NCI-H1436 (cell line): ENCODE measurements at regions not wholly inside any gene's neighbourhood (a gene's known extent, or its start where the extent isn't known, plus 50 kb on each side); places are given as distances from the start of the nearest gene placed in this dataset.
"Not testable (repeated sequence)": the region's sequence is repeated elsewhere in the genome, so short reads cannot be mapped to it uniquely, and the experiment has no call there.

Source experiments
- DNase-seq: peaks from one replicate; lab custom pipeline; 2025; lab: John Stamatoyannopoulos, UW

DNA sequence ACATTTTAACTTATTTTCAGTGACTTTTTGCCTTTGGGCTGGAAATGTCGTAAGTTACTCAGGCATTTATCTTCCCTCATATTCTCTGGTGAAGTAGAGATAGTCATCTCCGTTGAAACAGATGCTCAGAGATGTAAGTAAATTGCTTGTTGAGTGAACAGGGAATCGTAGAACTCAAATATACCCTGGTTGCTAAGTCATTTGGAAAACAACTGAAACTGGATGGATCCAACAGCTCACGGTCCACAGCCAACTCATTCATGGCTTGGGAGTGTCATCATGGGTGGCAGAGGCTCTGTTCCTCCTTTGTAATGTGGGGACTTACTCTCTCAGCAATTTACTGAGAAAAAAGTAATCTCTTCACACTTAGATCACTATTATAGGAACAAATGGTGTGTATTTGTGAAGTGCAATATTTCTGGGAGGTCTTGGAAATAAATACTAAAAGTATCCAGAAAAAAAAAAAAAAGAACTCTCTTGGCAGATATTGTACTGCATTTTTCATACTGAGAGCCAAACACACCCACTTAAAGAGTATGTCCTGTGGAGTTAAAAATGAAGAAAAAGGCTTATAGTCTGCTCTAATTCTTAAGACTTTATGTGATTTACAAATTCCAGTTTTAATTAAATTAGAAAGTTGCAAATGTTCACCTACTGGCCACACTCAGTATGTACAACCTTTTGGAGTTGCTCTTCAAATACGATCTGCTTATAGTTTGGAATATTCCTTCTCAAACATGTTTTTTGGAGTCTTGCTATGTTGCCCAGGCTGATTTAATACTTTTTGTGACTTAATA is 107.4 kb downstream of the LEPR start:
- DNase-seq = no peak

DNA sequence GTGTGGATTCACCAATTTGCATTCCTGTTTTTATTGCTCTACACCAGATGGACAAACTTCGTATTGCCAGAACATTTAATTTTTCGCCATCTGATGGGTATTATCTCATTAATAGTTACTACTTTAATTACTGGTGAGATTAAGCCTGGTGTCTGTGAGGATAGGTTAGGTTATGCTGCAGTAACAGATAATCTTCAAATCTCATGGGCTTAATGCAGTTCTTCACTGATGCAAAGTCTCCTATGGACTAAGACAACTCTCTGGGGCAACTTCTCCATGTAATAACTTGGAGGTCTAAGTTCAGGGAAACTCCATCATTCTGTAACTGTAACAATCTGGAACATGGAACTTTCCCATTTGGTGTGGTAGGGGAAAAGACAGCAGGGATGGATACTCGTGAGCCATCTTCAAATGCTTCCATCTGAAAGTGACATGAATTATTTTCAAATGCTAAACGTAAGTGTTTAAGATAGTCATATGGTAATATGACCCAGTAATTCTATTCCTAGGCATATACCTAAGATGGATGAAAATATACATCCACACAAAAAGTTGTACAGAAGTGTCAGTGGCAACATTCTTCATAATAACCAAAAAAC is 111.6 kb downstream of the LEPR start:
- no peak for DNase-seq

DNA sequence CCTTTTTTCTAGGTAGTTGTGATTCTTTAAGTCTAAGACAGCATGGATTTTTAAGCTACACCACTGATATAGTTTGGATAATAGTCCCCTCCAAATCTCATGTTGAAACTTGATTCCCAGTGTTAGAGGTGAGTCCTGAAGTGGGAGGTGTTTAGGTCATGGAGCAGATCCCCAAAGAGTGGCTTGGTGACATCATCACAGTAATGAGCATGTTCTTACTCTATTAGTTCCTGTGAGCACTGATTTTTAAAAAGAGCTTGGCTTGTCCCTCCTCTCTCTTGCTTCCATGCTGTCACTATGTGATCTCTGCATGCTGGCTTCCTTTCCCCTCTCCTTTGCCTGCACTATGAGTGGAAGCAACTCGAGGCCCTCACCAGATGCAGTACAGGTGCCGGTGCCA is 115.5 kb downstream of the LEPR start:
- DNase-seq = no peak

DNA sequence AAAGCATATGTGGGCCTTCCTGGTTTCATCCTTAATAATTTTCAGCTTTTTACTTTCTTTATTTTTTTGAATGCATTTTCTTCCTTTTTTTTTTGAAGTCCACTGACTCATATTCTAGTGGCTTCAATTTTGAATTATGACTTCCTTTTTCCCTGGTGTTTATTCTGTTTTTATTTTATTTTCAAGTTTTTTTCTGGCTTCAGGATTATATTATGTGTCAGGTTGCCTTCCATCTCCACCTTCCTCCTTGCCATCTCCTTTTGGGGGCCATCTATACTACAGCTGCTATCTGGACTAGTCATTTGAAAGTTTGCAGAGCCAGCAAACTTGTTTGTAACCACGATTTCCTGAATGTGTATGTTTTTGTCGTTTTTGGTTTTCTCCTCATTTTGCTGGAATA is 117.6 kb downstream of the LEPR start:
- DNase-seq = no peak

DNA sequence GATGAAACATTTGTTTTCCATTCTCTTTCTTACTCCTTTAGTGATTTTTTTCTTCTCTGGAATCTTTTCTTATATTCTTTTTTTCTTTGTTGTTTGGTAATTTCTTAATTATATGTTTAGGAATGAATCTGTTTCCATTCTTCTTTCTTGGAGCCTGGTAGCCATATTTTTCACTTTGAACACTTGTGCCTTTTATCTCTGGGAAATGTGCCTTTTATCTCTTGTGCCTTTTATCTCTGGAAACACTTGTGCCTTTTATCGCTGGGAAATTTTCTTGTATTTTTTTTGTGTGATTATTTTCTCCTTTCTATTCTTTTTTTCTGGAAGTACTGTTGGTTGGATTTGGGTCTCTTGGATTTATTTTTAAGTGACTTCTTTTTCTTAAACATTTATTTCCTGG is 118.2 kb downstream of the LEPR start:
- DNase-seq = no peak

DNA sequence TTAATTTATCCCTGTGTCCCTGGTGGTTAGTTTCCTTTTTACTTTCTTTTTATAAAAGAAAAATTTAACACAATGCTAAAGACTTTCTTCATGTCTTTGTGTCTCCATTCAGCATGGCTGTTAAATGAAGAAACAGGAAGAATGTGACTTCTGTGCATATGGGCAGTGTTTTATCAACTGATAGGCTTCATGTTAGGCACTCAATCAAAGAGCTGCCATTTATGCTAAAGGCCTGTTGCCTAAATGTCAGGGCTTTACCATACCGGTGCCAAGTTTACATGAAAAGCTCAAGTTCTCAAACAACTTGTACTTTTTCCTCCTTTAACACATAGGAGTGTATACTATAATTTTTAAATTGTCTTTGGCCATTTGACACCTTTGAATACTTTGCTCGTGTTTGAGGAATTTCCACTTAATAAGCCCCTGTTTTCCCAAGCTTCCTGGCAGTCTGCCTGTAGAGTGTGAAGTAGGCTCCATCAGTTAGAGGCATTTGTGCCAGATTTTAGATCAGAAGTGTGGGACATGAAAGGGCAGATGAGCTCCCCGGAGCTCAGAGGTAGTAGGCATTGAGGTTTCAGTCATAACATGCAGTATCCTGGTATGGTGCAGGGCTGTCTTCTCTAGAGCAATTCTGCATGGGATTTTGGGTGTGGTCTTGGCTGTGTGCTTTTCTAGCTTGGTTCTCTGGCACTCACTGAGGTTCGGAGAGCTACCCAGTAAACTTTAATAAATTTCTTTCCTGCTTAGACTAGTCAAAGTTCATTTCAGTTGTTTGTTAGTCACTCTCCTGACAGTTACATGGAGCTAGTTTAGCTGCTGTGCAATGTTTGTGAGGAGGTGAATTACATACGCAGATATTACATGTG is 119.0 kb downstream of the LEPR start:
- no peak for DNase-seq

DNA sequence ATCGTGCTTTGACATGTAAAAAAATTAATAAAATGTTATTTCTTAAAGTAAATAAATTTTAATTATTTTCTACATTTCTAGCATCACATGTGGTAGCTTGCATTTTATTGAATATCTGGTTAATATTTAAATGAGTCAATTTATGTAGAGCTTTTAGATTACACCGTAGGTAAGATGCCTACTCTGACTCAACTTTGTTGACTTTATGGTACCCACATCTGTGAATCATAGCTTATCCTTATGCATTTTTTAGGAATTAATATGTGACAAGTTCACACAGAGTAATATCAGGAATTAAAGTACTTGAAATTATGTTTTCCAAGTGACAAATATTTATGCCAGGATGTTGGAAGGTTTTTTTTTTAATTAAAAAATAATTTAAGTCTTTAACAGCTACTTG is 120.7 kb downstream of the LEPR start:
- no peak for DNase-seq

DNA sequence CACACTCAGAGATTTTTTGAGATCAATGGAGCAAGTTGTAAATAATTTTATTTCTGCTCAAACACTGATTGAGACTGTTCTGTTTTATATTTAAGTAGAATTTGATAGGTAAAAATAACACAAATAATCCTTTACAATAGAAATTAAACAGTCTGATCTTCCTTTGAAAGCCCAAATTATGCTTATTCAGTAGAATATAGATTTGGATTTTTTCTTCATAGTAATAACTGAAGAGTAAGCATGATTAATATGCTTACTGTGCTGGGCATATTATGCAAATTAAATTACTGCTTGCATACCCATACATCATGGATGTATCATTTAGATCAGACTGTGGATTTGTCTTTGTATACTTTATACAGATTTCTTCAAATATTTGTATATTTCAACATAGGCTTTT is 121.4 kb downstream of the LEPR start:
- no peak for DNase-seq

DNA sequence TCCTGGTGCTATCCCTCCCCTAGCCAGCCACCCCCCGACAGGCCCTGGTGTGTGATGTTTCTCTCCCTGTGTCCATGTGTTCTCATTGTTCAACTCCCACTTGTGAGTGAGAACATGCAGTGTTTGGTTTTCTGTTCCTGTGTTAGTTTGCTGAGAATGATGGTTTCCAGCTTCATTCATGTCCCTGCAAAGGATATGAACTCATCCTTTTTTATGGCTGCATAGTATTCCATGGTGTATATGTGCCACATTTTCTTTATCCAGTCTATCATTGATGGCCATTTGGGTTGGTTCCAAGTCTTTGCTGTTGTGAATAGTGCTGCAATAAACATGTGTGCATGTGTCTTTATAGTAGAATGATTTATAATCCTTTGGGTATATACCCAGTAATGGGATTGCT is 122.1 kb downstream of the LEPR start:
- DNase-seq = not testable (repeated sequence)

DNA sequence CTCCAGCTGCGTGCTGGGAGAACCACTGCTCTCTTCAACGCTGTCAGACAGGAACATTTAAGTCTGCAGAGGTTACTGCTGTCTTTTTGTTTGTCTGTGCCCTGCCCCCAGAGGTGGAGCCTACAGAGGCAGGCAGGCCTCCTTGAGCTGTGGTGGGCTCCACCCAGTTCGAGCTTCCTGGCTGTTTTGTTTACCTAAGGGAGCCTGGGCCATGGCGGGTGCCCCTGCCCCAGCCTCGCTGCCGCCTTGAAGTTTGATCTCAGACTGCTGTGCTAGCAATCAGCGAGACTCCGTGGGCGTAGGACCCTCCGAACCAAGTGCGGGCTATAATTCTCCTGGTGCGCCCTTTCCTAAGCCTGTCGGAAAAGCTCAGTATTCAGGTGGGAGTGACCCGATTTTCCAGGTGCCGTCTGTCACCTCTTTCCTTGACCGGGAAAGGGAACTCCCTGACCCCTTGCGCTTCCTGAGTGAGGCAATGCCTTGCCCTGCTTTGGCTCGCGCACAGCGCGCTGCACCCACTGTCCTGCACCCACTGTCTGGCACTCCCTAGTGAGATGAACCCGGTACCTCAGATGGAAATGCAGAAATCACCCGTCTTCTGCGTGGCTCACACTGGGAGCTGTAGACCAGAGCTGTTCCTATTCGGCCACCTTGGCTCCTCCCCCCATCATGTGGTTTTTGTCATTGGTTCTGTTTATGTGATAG is 130.0 kb downstream of the LEPR start:
- DNase-seq = not testable (repeated sequence)

DNA sequence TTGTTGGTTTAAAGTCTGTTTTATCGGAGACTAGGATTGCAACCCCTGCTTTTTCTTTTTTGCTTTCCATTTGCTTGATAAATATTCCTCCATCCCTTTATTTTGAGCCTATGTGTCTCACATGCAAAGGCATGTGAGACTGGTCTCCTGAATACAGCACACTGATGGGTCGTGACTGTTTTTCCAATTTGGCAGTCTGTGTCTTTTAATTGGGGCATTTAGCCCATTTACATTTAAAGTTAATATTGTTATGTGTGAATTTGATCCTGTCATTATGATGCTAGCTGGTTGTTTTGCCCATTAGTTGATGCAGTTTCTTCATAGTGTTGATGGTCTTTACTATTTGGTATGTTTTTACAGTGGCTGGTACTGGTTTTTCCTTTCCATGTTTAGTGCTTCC is 132.0 kb downstream of the LEPR start:
- DNase-seq = not testable (repeated sequence)

DNA sequence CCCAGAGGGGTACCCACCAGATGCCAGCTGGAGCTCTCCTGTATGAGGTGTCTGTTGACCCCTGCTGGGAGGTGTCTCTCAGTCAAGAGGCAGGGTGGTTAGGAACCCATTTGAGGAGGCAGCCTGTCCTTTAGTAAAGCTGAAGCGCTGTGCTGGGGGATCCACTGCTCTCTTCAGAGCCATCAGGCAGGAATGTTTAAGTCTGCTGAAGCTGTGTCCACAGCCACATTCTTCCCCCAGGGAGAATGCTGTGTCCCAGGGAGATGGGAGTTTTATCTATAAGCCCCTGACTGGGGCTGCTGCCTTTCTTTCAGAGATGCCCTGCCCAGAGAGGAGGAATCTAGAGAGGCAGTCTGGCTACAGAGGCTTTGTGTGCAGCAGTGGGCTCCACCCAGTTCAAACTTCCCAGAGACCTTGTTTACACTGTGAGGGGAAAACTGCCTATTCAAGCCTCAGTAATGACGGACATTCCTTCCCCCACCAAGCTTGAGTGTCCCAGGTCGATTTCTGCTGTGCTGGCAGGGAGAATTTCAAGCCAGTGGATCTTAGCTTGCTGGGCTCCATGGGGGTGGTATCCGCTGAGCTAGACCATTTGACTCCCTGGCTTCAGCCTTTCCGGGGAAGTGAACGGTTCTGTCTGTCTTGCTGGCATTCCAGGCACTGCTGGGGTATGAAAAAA is 133.8 kb downstream of the LEPR start:
- DNase-seq = not testable (repeated sequence)

DNA sequence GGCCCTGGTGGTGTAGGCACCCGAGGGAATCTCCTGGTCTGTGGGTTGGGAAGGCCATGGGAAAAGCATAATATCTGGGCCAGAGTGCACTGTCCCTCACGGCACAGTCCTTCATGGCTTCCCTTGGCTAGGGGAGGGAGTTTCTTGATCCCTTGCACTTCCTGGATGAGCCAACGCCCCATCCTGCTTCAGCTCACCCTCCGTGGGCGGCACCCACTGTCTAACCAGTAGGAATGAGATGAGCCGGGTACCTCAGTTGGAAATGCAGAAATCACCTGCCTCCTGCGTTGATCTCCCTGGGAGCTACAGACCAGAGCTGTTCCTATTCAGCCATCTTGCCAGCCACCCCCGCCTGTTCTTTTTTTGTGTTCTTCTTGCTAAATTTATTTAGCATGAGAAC is 134.4 kb downstream of the LEPR start:
- DNase-seq = no peak

DNA sequence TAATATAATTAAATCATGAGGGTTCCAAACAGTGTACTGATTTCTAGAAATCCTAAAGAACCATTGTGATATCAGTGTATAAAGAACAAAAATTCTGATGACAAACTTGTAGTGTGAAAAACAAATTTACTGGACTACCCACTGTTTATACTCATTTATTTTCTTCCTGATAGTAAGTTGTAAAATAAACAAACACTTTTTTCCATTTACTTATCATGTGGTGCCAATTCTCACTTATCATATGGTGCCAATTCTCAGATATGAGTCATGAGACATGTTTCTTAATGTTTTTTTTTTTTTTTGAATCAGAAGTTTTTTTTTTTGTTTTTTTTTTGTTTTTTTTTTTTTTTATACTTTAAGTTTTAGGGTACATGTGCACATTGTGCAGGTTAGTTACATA is 137.7 kb downstream of the LEPR start:
- no peak for DNase-seq

DNA sequence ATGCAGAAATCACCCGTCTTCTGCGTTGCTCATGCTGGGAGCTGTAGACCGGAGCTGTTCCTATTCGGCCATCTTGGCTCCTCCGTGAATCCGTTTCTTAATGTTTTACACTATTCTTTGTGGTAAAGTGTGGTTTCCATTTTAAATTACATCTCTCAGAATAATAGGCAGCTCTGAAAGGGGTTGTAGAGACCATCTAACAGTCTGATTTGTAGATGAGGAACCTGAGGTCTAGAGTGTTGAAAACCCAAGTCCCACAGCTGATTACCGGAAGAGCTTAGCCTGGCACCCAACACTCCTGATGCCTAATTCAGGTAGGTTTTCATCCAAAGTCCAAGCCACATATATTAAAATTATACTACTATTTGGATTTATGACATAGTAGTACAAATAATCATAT is 144.0 kb downstream of the LEPR start:
- DNase-seq = no peak

DNA sequence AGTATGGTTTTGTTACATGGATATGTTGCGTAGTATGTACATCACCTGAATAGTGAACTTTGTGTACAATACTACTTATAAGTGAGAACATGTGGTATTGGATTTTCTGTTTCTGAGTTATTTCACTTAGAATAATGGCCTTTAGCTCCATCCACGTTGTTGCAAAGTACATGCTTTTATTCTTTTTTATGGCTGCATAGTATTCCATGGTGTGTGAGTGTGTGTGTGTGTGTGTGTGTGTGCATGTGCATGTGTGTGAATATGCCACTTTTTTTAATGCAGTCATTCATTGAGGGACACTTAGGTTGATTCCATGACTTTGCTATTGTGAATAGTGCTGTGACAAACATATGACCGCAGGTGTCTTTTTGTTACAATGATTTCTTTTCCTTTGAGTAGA is 147.8 kb downstream of the LEPR start:
- no peak for DNase-seq

DNA sequence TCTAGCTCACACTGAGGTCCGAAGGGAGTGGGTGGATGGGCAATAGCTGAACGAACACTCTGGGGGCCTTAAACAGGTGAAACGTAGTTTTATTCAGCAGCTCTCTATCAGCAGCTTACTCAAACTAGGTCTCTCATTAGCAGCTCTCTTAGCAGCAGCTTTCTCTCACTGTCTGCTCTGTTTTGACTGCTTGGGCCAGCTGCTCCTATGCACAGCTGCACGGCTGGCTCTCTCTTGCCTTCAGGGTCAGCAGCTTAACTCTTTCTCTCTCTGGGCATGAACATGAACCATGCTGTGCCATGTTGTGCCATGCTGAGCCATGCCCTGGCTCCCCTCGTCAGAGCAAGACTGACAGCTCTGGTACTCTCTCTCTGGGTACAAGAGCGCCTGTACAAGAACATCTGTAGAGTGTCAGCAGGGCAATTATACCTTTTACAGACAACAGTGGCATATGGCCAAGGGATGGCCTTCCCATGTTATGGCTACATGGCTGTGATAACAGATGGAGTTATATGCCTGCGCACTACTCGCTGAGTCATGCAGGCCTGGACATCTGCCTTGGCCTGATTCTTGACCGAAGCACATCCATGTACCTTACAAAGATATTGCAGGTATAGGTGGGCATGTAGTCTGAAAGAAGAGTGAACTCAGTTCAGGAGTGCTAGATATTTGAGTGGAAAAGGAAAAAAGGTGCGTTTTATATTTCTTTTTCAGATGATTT is 152.4 kb downstream of the LEPR start:
- DNase-seq = no peak

DNA sequence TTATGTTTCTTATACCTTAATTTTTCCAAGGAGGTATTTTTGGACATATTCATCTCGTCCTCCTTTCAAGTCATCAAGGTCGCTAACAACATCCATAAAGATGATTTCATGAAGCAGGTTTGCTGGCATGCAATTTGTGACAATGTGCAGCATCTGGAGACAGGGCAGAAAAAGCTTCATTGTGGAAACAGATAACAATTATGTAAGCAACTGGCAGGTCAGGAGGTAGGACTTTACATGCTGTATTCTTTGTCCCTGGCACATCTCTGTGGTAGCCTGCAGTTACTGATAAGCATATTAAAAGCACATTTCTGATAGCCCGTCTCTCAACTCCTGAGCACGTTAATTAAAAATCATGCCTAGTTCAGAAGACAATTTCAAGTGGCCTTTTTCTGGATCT is 156.8 kb downstream of the LEPR start:
- no peak for DNase-seq

DNA sequence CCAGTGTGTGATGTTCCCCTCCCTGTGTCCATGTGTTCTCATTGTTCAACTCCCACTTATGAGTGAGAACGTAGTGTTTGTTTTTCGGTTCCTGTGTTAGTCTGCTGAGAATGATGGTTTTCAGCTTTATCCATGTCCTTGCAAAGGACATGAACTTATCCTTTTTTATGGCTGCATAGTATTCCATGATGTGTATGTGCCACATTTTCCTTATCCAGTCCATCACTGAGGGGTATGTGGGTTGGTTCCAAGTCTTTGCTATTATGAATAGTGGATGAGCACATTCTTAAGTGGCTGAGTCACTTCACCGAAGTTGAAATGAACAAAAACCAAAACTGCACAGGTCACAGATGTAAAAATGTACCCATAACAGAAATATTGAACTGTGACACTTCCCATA is 157.5 kb downstream of the LEPR start:
- not testable (repeated sequence) for DNase-seq

DNA sequence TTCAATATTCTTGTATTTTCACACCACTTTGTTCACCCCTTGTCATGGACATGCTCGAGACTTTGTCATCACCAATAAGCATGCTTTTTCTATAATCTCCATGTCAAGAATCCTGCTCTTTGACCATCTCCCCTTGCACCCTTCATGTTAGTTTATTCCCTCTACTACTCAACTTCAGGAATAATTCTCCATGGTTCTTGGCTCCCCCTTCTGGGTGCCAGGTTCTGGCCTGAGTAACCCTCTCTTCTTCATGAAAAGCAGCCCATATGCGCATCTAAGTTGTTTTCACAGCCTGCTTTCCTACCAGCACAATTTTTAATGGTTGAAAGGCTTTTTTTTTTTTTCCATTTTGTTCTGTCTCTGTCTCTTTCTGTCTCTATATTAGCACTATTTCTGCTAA is 160.7 kb downstream of the LEPR start:
- DNase-seq = no peak

DNA sequence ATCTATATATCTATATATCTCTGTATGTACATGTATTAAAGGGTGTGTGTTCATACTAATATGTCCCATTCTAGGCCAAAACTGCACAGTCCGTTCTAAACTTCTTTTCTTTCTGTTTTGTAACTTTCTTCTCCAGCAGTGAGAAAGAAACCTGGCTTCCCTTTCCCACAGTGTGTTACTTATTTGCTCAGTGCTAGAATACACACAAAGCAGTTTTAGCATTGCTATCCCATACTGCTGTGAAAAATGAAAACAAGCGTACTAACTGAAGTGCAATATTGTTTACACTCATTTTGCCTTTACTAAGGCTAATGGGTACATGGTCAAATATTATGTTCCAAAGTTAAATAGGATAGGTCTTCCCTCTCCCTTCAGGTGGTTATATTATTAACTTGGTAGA is 163.9 kb downstream of the LEPR start:
- no peak for DNase-seq
